ENCODE measurements at regions not wholly inside any gene's neighbourhood (a gene's known extent, or its start where the extent isn't known, plus 50 kb on each side); places are given as distances from the start of the nearest gene placed in this dataset.

DNA sequence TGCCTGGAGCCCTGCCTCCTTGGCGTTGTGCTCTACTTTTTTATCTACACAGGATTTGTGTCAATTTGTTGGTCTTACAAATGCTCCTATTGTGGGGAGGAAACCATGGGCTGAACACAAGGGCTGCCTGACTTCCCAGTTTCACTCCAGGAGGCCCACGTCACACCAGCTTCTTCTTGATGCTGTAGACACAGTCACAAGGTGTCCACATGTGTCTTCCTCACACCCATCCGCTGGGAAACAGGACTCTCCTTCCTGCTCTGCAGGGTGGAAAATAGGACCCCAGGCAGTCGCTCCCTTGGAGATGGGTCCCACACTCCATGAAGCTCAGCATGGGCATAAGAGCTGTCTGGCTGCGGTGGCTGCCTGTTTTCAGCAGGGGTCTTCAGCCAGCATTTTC lies 468.2 kb downstream of the EPHA4 start:
- H3K27ac Mint-ChIP-seq = no peak overlapping the region
- H3K9me3 Mint-ChIP-seq = no peaks in the 10 kb centered on the region
- TF ChIP-seq, protein P1, sequence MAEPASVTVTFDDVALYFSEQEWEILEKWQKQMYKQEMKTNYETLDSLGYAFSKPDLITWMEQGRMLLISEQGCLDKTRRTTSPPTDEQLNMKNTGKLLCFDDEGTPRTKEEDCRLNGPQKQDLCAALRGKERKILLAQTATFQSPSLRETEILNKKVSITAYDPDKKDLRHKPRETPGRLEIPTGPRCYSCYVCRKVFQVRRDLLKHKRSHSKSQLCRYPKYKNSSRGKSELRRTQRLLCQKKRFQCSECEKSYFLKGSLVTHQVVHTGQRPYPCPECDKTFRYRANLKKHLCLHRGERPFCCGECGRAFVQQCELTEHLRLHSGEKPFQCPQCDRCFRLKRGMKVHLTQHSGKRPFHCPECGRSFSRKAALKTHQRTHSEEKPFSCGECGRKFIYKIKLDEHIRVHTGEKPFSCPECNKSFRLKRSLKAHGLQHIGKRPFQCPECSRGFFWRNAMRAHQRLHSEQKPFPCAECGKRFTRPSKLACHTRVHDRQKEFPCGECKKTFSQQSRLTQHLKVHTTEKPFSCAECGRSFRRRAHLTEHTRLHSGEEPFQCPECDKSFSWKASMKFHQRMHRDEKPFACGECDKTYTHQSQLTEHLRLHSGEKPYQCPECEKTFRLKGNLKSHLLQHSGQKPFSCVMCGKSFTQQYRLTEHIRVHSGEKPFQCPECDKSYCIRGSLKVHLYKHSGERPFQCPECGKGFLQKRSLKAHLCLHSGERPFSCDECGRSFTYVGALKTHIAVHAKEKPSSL (CRISPR knock-in tag; conservative IDR thresholded peaks at IDR 0.05) = no peak
- TF ChIP-seq FOXK1 (CRISPR knock-in tag; IDR thresholded peaks at IDR 0.05) (no peak), ZNF423 (CRISPR knock-in tag; IDR thresholded peaks at IDR 0.05) (no peak), TEAD4 (CRISPR knock-in tag; IDR thresholded peaks at IDR 0.05) (no peak), CDX4 (CRISPR knock-in tag; IDR thresholded peaks at IDR 0.05; ENCODE audit: borderline replicate concordance) (no peak), ZNF232 (CRISPR knock-in tag; IDR thresholded peaks at IDR 0.05) (no peak), ZNF396 (CRISPR knock-in tag; IDR thresholded peaks at IDR 0.05; ENCODE audit: borderline replicate concordance) (no peak), CREB1 (CRISPR knock-in tag; IDR thresholded peaks at IDR 0.05) (no peak), EMX1 (CRISPR knock-in tag; IDR thresholded peaks at IDR 0.05) (no peak), GABPB1 (CRISPR knock-in tag; IDR thresholded peaks at IDR 0.05) (no peak), MXD4 (CRISPR knock-in tag; IDR thresholded peaks at IDR 0.05; ENCODE audit: borderline replicate concordance) (no peak), MYBL2 (CRISPR knock-in tag; IDR thresholded peaks at IDR 0.05) (no peak), ZNF671 (CRISPR knock-in tag; IDR thresholded peaks at IDR 0.05) (no peak), PRDM15 (CRISPR knock-in tag; IDR thresholded peaks at IDR 0.05) (no peak)
- TF ChIP-seq, protein P2, sequence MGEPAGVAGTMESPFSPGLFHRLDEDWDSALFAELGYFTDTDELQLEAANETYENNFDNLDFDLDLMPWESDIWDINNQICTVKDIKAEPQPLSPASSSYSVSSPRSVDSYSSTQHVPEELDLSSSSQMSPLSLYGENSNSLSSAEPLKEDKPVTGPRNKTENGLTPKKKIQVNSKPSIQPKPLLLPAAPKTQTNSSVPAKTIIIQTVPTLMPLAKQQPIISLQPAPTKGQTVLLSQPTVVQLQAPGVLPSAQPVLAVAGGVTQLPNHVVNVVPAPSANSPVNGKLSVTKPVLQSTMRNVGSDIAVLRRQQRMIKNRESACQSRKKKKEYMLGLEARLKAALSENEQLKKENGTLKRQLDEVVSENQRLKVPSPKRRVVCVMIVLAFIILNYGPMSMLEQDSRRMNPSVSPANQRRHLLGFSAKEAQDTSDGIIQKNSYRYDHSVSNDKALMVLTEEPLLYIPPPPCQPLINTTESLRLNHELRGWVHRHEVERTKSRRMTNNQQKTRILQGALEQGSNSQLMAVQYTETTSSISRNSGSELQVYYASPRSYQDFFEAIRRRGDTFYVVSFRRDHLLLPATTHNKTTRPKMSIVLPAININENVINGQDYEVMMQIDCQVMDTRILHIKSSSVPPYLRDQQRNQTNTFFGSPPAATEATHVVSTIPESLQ (CRISPR knock-in tag; IDR thresholded peaks at IDR 0.05) = no peak

GRCh38 chr2:221104361-221104811 lies 467.7 kb downstream of the EPHA4 start:
- peaks cover 22% of the 10 kb centered on the region for H3K4me1 Mint-ChIP-seq
- TF ChIP-seq, protein P3, sequence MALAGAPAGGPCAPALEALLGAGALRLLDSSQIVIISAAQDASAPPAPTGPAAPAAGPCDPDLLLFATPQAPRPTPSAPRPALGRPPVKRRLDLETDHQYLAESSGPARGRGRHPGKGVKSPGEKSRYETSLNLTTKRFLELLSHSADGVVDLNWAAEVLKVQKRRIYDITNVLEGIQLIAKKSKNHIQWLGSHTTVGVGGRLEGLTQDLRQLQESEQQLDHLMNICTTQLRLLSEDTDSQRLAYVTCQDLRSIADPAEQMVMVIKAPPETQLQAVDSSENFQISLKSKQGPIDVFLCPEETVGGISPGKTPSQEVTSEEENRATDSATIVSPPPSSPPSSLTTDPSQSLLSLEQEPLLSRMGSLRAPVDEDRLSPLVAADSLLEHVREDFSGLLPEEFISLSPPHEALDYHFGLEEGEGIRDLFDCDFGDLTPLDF (CRISPR knock-in tag; IDR thresholded peaks at IDR 0.05) = no peak
- TF ChIP-seq FOXP4 (CRISPR knock-in tag; IDR thresholded peaks at IDR 0.05) (no peak), SP1 (CRISPR knock-in tag; conservative IDR thresholded peaks at IDR 0.05) (no peak)
- peak; percentile 74 for ATAC-seq
- CTCF ChIA-PET = interaction anchor here (0.6 kb wide), 1 partner anchor 99 kb away, joined by 3 read pairs; no protein-coding TSS in a partner anchor
- H3K27me3 Mint-ChIP-seq (ENCODE audit: low read depth) = no peaks in the 10 kb centered on the region
- peak; percentile 25 for DNase-seq (ENCODE audit: low spot score)
- H3K36me3 Mint-ChIP-seq = no peaks in the 10 kb centered on the region
- H3K4me3 Mint-ChIP-seq = no peak overlapping the region
- POLR2A ChIA-PET = interaction anchor here (0.5 kb wide), 1 partner anchor 127 kb away, joined by 3 read pairs; no protein-coding TSS in a partner anchor
- H3K27ac Mint-ChIP-seq = no peak overlapping the region
- no peaks in the 10 kb centered on the region for H3K9me3 Mint-ChIP-seq

More for the DNA sequence above, 468.2 kb downstream of the EPHA4 start:
- ChIA-PET POLR2A (interaction anchor here (0.5 kb wide), 1 partner anchor 127 kb away, joined by 3 read pairs; no protein-coding TSS in a partner anchor), CTCF (no interaction called here)
- no peak for ATAC-seq
- Mint-ChIP-seq H3K4me1 (peaks cover 22% of the 10 kb centered on the region), H3K36me3 (no peaks in the 10 kb centered on the region), H3K4me3 (no peak overlapping the region), H3K27me3 (ENCODE audit: low read depth) (no peaks in the 10 kb centered on the region)
- no peak for DNase-seq (ENCODE audit: low spot score)

Measured in WTC11 (cell line).